ENCODE measurements at regions not wholly inside any gene's neighbourhood (a gene's known extent, or its start where the extent isn't known, plus 50 kb on each side); places are given as distances from the start of the nearest gene placed in this dataset.

DNA sequence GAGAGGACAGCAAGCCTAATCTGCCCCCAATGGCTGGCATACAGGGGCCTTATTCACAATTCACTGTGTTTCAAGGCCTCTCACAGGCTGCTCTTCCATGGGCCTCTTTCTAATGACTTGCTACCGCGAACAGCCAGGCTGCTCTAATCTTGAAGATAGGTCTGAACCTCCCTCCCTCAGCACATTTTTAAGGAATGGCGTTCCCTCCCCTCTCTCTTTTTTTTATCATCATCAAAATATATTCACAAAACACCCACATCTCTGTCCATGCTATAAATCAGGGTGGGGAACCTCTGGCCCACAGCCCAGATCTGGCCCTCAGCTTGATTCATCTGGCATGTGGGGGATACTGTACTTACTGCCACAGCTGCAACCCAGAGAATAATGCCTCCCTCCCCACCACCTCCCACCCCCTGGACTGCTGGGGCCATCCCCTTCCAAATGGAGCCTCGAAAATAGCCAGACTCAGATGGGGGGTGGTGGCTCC, 62.5 kb downstream of the PABIR2 start:
- TF ChIP-seq, protein P1, sequence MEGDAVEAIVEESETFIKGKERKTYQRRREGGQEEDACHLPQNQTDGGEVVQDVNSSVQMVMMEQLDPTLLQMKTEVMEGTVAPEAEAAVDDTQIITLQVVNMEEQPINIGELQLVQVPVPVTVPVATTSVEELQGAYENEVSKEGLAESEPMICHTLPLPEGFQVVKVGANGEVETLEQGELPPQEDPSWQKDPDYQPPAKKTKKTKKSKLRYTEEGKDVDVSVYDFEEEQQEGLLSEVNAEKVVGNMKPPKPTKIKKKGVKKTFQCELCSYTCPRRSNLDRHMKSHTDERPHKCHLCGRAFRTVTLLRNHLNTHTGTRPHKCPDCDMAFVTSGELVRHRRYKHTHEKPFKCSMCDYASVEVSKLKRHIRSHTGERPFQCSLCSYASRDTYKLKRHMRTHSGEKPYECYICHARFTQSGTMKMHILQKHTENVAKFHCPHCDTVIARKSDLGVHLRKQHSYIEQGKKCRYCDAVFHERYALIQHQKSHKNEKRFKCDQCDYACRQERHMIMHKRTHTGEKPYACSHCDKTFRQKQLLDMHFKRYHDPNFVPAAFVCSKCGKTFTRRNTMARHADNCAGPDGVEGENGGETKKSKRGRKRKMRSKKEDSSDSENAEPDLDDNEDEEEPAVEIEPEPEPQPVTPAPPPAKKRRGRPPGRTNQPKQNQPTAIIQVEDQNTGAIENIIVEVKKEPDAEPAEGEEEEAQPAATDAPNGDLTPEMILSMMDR (IDR thresholded peaks at IDR 0.05; ENCODE audit: extremely low read depth in 1 of 2, insufficient read depth in 1 of 2, low read depth in 1 of 2, low read length in 2 of 2) = no peak
- TF ChIP-seq POLR2A (IDR thresholded peaks at IDR 0.05; ENCODE audit: low read depth, low read length) = no peak
- TF ChIP-seq POLR2AphosphoS5 (IDR thresholded peaks at IDR 0.05; ENCODE audit: insufficient read depth, low read depth, low read length) = no peak
